GM12892 (cell line): ENCODE measurements at regions not wholly inside any gene's neighbourhood (a gene's known extent, or its start where the extent isn't known, plus 50 kb on each side); places are given as distances from the start of the nearest gene placed in this dataset.

Experiments
- POLR2A ChIP-seq: IDR thresholded peaks from 2 replicates; pipeline ENCODE4 v1.6.1; 2011; ENCODE audit warnings: low read depth, low read length, control low read depth
- POLR2AphosphoS5 ChIP-seq: IDR thresholded peaks from 2 replicates; pipeline ENCODE4 v1.6.1; 2011; ENCODE audit warnings: low read depth, low read length, control low read depth
- TAF1 ChIP-seq: IDR thresholded peaks from 2 replicates; pipeline ENCODE4 v1.6.1; 2011; ENCODE audit warnings: low read depth, mild to moderate bottlenecking, control low read depth, low read length, borderline replicate concordance

DNA sequence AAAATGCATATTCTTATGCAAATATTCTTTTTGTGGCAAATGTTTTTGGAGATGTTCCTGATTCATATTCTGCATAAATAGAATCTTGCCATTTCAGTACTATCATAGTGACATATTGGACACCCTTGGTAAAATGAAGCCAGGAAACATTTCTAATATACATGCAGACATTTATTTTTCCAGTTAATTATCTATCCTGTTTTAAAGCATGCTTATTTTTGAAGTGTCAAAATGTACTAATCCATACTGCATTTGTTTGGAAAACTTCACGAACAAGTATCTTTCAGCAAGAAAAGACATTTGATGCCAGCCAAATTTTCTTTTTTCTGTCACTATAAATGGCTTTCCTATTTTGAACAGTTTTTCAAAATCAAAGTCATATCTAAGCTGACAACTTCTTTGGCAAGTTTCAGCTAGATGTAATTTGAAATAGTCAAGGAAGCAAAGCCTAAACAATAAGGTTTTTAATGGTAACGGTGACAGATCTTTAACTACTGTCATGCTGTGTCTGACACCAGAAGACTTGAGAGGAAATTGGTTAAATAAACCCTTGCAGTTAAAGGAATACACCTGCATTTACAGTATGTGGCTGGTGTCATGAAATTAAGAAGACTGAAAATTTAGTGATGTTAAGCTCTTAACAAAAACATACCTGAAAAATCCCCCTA, 284.3 kb downstream of the TLE1 start:
- no peak for TF ChIP-seq TAF1
- no peak for TF ChIP-seq POLR2A
- TF ChIP-seq POLR2AphosphoS5: no peak
